Lung (tissue), 11 donors: ENCODE measurements at regions not wholly inside any gene's neighbourhood (a gene's known extent, or its start where the extent isn't known, plus 50 kb on each side); places are given as distances from the start of the nearest gene placed in this dataset.

ENCODE experiments used
- ATAC-seq: fragments of 200-7000 bp; cut with Tn5 transposase; one replicate; pipeline ENCODE4 v1.9.1; 2020; ENCODE audit warnings: moderate number of reproducible peaks; ENCODE audit not compliant: insufficient read depth, low FRiP score
- DNase-seq, 3 donors: peaks; one replicate each; pipeline ENCODE4 v3.0.0-alpha.2; 2013 to 2017
- H3K27ac ChIP-seq, 2 donors: one replicate each; pipeline ENCODE4 v1.5.1; 2013; ENCODE audit warnings: mild to moderate bottlenecking in 2 of 2, moderate library complexity in 2 of 2, control low read depth in 1 of 2, inconsistent platforms in 1 of 2, low read depth in 1 of 2, low read length in 1 of 2
- H3K27me3 ChIP-seq, 3 donors: one replicate each; pipeline ENCODE4 v1.5.1; 2013; ENCODE audit warnings: low read length in 2 of 3; ENCODE audit not compliant: control insufficient read depth in 3 of 3, insufficient read depth in 3 of 3
- H3K36me3 ChIP-seq, 4 donors: one replicate each; pipeline ENCODE4 v1.5.1; 2013; ENCODE audit warnings: low read length in 4 of 4, mild to moderate bottlenecking in 1 of 4, moderate library complexity in 1 of 4; ENCODE audit not compliant: control insufficient read depth in 4 of 4, insufficient read depth in 4 of 4
- H3K4me1 ChIP-seq, 5 donors: one replicate each; pipeline ENCODE4 v1.5.1; 2013; ENCODE audit warnings: low read length in 5 of 5, mild to moderate bottlenecking in 2 of 5, moderate library complexity in 1 of 5; ENCODE audit not compliant: control insufficient read depth in 5 of 5, insufficient read depth in 5 of 5
- H3K4me3 ChIP-seq: one replicate; pipeline ENCODE4 v1.5.1; 2013; ENCODE audit warnings: mild to moderate bottlenecking, control low read depth, moderate library complexity
- H3K9ac ChIP-seq, 2 donors: one replicate each; pipeline ENCODE4 v1.5.1; 2013; ENCODE audit warnings: low read length in 2 of 2, control low read depth in 1 of 2; ENCODE audit not compliant: insufficient read depth in 1 of 2
- H3K9me3 ChIP-seq, 4 donors: one replicate each; pipeline ENCODE4 v1.5.1; 2013; ENCODE audit warnings: low read length in 3 of 4, mild to moderate bottlenecking in 1 of 4, moderate library complexity in 1 of 4; ENCODE audit not compliant: control insufficient read depth in 4 of 4, insufficient read depth in 3 of 4
- WGBS, 2 donors: extraction: QIAGEN DNeasy Blood & Tissue Kit; methylation state at CpG; one replicate each; pipeline ENCODE4 v1.1.7; 2013; 5-methylcytosine and 5-hydroxymethylcytosine counted together
- TF ChIP-seq, protein P1 (sequence below): IDR thresholded peaks from 2 replicates; pipeline ENCODE4 v1.5.1; 2012; ENCODE audit warnings: mild to moderate bottlenecking; ENCODE audit errors: control extremely low read depth, extremely low read depth
- donor health status: control.
- donor health status: control.
- donor health status: Bipolar disorder and iron deficiency.
- donor health status: healthy.
- donor health status: DM: yes; HTN: yes; CAD: no.

DNA sequence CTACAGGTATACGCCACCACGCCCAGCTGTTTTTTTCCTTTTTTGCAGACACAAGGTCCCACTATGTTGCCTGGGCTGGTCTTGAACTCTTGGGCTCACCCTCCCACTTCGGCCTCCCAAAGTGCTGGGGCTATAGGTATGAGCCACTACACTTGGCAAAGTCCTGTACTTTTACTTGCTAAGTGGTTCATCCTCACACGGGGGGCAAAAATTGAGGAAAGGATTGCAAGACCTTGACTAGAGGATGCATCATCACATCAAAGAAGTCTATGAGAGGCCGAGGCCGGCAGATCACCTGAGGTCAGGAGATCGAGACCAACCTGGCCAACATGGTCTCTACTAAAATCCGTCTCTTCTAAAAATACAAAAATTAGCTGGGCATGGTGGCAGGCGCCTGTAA, 116.5 kb upstream of the FAM174B start:
- DNase-seq (no peak), ATAC-seq (no peak)
- Histone ChIP-seq H3K4me1 (no peaks in the 10 kb centered on the region), H3K27ac (no peak overlapping the region), H3K27me3 (no peaks in the 10 kb centered on the region), H3K36me3 (peaks cover 0 to 2% (median 0%) of the 10 kb centered on the region in 4 donors), H3K9me3 (no peaks in the 10 kb centered on the region), H3K9ac (no peak overlapping the region), H3K4me3 (no peak overlapping the region)
- TF ChIP-seq, protein P1, sequence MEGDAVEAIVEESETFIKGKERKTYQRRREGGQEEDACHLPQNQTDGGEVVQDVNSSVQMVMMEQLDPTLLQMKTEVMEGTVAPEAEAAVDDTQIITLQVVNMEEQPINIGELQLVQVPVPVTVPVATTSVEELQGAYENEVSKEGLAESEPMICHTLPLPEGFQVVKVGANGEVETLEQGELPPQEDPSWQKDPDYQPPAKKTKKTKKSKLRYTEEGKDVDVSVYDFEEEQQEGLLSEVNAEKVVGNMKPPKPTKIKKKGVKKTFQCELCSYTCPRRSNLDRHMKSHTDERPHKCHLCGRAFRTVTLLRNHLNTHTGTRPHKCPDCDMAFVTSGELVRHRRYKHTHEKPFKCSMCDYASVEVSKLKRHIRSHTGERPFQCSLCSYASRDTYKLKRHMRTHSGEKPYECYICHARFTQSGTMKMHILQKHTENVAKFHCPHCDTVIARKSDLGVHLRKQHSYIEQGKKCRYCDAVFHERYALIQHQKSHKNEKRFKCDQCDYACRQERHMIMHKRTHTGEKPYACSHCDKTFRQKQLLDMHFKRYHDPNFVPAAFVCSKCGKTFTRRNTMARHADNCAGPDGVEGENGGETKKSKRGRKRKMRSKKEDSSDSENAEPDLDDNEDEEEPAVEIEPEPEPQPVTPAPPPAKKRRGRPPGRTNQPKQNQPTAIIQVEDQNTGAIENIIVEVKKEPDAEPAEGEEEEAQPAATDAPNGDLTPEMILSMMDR: no peak
- 96 to 100% methylated on average over 8 to 9 of the region's 9 CpGs for WGBS, 2 donors

DNA sequence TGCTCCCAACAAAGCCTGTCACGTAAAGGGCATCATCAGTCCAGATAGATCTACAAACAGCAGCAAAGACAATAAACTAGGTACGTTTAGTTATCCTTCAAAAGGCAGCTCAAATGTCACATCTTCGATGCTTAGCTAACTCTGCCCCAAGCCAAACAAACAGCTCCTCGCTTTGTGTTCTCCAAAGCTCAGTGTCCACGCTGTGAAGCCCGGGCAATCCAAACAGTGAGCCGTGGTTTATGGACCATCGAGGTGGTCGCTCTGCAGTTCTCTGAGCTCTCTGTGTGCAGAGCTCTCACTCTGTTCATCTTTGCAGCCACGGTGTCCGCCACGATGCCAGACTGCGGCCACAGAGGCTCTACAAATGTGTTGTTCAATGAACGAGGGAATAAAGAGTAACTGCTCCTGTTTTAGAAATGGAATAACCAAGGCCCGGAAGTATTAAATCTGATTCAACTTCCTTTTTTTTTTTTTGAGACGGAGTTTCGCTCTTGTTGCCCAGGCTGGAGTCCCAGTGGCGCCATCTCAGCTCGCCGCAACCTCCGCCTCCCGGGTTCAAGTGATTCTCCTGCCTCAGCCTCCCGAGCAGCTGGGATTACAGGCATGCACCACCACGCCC, 117.2 kb upstream of the FAM174B start:
- Histone ChIP-seq H3K9me3 (no peaks in the 10 kb centered on the region), H3K4me3 (no peak overlapping the region), H3K27me3 (no peaks in the 10 kb centered on the region), H3K9ac (no peak overlapping the region), H3K27ac (no peak overlapping the region), H3K36me3 (peaks cover 0 to 2% (median 0%) of the 10 kb centered on the region in 4 donors), H3K4me1 (no peaks in the 10 kb centered on the region)
- no peak for DNase-seq
- no peak for ATAC-seq
- TF ChIP-seq, protein P1: no peak
- WGBS, 2 donors: 92 to 94% methylated on average over 24 of the region's 24 CpGs

DNA sequence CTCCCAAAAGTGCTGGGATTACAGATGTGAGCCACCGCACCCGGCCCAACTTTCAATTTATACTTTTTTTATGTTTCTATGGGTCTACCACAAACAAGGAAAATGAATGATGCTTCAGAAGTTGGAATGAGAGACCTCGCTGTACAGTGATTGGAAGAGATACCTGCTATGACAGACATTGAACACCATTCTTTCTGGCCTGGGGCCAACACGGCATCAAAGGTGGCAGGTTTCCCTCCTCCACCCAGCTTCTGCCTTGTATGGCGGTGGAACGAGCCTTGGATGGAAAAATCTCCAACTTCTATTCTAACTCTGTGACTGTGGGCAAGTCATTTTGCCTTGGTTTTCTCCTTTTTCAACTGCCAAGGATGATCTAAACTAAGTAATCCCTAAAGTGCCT, 117.8 kb upstream of the FAM174B start:
- Histone ChIP-seq H3K4me1 (no peaks in the 10 kb centered on the region), H3K27me3 (no peaks in the 10 kb centered on the region), H3K9ac (no peak overlapping the region), H3K9me3 (no peaks in the 10 kb centered on the region), H3K27ac (no peak overlapping the region), H3K36me3 (peaks cover 0 to 2% (median 0%) of the 10 kb centered on the region in 4 donors), H3K4me3 (no peak overlapping the region)
- TF ChIP-seq, protein P1: no peak
- DNase-seq: no peak
- 95 to 97% methylated on average over 6 of the region's 6 CpGs for WGBS, 2 donors
- ATAC-seq: no peak

DNA sequence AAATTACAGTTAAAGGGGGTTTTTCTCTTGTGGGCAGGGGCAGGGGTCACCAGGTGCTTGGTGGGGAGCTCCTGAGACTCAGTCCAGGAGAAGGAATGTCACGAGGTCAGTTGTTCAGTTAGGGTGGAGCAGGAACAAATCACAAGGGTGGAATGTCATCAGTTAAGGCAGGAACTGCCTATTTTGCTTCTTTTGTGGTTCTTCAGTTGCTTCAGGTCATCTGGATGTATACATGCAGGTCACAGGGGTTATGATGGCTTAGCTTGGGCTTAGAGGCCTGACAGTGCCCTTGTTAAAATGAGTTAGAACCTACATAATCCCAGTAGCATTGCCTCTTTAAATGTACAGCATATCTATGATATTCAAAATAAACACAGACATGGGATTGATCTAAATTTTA, 120.2 kb upstream of the CHD2 start:
- no peak for ATAC-seq
- Histone ChIP-seq H3K9ac (no peak overlapping the region), H3K36me3 (peaks cover 0 to 3% (median 1%) of the 10 kb centered on the region in 4 donors), H3K4me1 (peaks cover 0 to 3% (median 0%) of the 10 kb centered on the region in 5 donors), H3K4me3 (no peak overlapping the region), H3K9me3 (no peaks in the 10 kb centered on the region), H3K27ac (no peak overlapping the region), H3K27me3 (no peaks in the 10 kb centered on the region)
- no peak for DNase-seq
- WGBS, 2 donors: 93 to 95% methylated on average over 1 of the region's 1 CpG
- TF ChIP-seq, protein P1: no peak
